ENCODE measurements at regions not wholly inside any gene's neighbourhood (a gene's known extent, or its start where the extent isn't known, plus 50 kb on each side); places are given as distances from the start of the nearest gene placed in this dataset.

DNA sequence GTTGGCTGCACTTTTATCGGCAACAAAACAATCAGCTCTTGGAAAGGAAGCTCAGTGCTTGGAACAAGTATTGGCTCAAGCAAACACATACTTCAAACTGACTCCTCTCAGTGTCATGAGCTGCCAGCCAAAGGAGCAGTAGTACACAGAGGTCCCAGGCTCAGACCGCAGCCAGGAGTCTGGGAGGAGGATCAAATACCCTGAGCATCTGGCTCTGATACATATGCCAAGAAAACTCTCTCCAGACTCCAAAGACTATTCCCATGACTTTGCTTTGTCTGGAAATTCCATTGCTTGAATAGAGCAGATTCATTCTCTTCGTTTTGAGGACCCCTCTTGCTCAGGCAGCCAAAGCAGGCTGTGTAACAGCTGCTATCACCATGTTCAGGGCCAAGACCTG, 501.6 kb upstream of the PSMD7 start:
- H3K4me3 ChIP-seq (ENCODE audit: low read length) = no peak overlapping the region
- H3K27ac ChIP-seq (ENCODE audit: low read length) = no peak overlapping the region
- H3K9me3 ChIP-seq (ENCODE audit: control insufficient read depth, low read depth, low read length) = no peaks in the 10 kb centered on the region
- H3K36me3 ChIP-seq (ENCODE audit: control insufficient read depth, low read depth, low read length) = no peaks in the 10 kb centered on the region
- no peak overlapping the region for H3K9ac ChIP-seq (ENCODE audit: low read length)
- H3K4me1 ChIP-seq (ENCODE audit: control insufficient read depth, low read depth, low read length) = no peaks in the 10 kb centered on the region
- H3K27me3 ChIP-seq (ENCODE audit: control insufficient read depth, insufficient read depth, low read length) = no peaks in the 10 kb centered on the region

DNA sequence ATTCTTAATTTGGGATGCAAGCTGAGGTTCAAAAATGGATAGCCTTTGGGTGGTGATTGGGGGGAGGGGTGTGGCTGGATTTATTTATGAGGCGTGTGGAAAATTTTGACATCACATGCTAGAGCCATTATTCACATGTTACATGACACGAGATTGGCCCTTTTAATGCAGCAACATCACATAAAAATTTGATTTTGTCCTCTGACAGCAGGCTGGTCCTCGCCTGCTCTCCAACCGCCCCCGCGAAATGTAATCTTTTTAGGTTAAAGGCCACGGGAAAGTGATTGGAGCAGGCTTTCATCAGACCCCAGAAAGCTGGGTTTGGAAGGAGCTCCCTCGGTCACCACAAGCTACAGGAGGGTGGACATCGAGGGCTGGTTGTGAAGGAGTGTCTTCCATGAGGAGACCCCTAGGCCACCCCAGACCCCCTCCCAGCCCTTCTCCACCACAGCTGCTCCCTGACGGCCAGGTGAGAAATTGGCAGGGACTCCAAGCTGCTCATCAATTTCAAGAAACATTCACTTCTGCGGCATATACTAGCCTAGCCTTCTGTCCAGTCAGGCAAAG, 502.7 kb upstream of the PSMD7 start:
- Histone ChIP-seq H3K27ac (ENCODE audit: low read length) (no peak overlapping the region), H3K27me3 (ENCODE audit: control insufficient read depth, insufficient read depth, low read length) (no peaks in the 10 kb centered on the region), H3K9me3 (ENCODE audit: control insufficient read depth, low read depth, low read length) (no peaks in the 10 kb centered on the region), H3K36me3 (ENCODE audit: control insufficient read depth, low read depth, low read length) (no peaks in the 10 kb centered on the region), H3K4me1 (ENCODE audit: control insufficient read depth, low read depth, low read length) (no peaks in the 10 kb centered on the region), H3K4me3 (ENCODE audit: low read length) (no peak overlapping the region), H3K9ac (ENCODE audit: low read length) (no peak overlapping the region)

DNA sequence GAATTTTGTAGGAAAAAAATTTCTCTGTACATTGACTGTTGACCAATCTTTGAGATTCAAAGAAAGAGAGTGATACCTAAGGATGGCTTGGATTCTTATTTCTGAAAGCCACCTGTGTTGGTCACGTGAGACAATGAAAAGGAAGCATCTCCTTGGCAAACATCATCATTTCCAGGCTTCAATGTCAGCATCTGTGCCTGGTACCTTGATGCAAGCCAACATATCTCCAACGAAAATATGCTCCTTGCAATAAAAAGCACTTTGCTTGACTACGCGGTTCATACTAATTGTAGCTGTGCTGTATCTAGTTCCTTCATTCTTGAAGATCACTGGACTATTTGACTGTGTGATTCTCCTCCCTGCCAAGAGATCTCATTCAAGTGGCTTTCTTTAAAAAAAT, 503.4 kb upstream of the PSMD7 start:
- Histone ChIP-seq H3K27me3 (ENCODE audit: control insufficient read depth, insufficient read depth, low read length) (no peaks in the 10 kb centered on the region), H3K9ac (ENCODE audit: low read length) (no peak overlapping the region), H3K9me3 (ENCODE audit: control insufficient read depth, low read depth, low read length) (no peaks in the 10 kb centered on the region), H3K4me3 (ENCODE audit: low read length) (no peak overlapping the region), H3K36me3 (ENCODE audit: control insufficient read depth, low read depth, low read length) (no peaks in the 10 kb centered on the region), H3K27ac (ENCODE audit: low read length) (no peak overlapping the region), H3K4me1 (ENCODE audit: control insufficient read depth, low read depth, low read length) (no peaks in the 10 kb centered on the region)

DNA sequence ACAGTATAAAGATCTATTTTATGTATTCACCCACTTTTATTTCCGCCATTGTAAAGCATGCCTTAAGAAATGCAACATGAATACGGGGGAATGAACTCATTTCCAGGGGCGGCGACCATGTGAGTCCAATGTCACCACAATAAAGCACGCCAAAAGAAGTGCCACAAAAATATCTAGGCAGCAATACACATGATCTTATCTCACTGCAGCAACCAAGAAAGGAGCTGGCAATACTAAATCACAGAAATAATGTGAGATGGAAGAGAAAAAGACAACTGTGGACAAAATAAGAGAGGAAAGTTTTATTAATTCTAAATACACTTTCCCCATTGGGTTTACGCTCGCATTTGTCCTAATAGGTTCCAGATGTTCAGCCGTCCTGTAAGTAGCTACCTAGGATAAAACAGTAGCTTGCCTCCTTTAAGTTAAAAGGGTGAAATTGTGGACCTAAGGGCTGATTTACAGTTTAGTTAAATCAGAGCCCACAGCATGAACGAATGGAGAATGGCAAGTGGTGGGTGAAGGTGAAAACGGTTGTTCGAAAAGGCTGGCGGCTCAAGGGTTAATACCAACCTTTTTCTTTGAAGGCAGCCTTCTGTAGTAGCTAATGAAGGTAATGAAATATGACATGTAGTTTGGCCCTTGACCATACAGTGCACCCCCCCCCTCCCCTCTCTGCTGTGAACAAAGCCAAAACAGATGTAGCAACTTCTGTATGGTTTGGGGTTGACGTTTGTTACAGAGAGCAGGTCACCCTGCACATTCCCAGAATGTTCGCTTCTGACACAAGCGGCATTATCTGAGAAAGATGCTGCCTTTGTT, 504.2 kb upstream of the PSMD7 start:
- no peaks in the 10 kb centered on the region for H3K9me3 ChIP-seq (ENCODE audit: control insufficient read depth, low read depth, low read length)
- no peaks in the 10 kb centered on the region for H3K27me3 ChIP-seq (ENCODE audit: control insufficient read depth, insufficient read depth, low read length)
- H3K9ac ChIP-seq (ENCODE audit: low read length) = no peak overlapping the region
- H3K36me3 ChIP-seq (ENCODE audit: control insufficient read depth, low read depth, low read length) = no peaks in the 10 kb centered on the region
- no peak overlapping the region for H3K4me3 ChIP-seq (ENCODE audit: low read length)
- no peak overlapping the region for H3K27ac ChIP-seq (ENCODE audit: low read length)
- H3K4me1 ChIP-seq (ENCODE audit: control insufficient read depth, low read depth, low read length) = no peaks in the 10 kb centered on the region

DNA sequence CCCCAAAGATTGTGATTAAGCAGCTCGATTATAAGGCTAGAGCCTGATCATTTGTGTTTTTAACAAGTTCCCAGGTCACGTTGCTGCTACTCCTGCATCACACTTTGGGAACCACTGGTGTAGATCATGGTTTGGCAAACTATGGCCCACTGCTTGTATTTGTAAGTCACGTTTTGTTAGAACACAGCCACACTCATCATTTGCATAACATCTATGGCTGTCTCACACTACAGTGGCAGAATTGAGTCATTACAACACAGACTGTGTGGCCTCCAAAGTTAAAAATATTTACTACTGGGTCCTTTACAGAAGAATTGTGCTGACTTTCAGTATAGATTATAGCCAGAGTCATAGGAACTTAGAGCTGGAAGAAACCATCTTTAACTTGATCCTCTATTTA, 515.3 kb upstream of the PSMD7 start:
- no peak overlapping the region for H3K4me3 ChIP-seq (ENCODE audit: low read length)
- no peaks in the 10 kb centered on the region for H3K4me1 ChIP-seq (ENCODE audit: control insufficient read depth, low read depth, low read length)
- H3K9ac ChIP-seq (ENCODE audit: low read length) = no peak overlapping the region
- no peaks in the 10 kb centered on the region for H3K36me3 ChIP-seq (ENCODE audit: control insufficient read depth, low read depth, low read length)
- no peaks in the 10 kb centered on the region for H3K27me3 ChIP-seq (ENCODE audit: control insufficient read depth, insufficient read depth, low read length)
- H3K27ac ChIP-seq (ENCODE audit: low read length) = no peak overlapping the region
- peaks cover 3% of the 10 kb centered on the region for H3K9me3 ChIP-seq (ENCODE audit: control insufficient read depth, low read depth, low read length)

DNA sequence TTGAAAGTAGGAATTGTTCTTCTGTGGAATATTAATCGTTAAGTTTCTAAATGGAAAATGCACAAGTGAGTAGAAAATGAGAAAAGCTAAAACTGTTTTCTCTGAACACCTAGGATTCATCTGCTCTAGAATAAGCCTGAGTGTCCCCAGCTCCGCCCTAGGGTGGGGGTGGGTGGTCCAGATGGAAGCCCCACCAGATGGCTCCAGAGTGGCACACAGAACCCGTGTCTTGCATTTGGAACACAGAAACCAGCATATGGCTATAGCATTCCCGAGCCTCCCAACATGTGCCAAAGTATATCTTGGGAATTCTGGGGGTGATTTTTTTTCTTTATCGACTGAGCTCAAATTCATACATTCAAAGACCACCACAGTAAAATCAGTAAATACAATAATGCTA, 517.7 kb upstream of the PSMD7 start:
- H3K27me3 ChIP-seq (ENCODE audit: control insufficient read depth, insufficient read depth, low read length) = no peaks in the 10 kb centered on the region
- H3K4me3 ChIP-seq (ENCODE audit: low read length) = no peak overlapping the region
- H3K36me3 ChIP-seq (ENCODE audit: control insufficient read depth, low read depth, low read length) = no peaks in the 10 kb centered on the region
- no peaks in the 10 kb centered on the region for H3K4me1 ChIP-seq (ENCODE audit: control insufficient read depth, low read depth, low read length)
- H3K9me3 ChIP-seq (ENCODE audit: control insufficient read depth, low read depth, low read length) = no peaks in the 10 kb centered on the region
- no peak overlapping the region for H3K9ac ChIP-seq (ENCODE audit: low read length)
- no peak overlapping the region for H3K27ac ChIP-seq (ENCODE audit: low read length)

DNA sequence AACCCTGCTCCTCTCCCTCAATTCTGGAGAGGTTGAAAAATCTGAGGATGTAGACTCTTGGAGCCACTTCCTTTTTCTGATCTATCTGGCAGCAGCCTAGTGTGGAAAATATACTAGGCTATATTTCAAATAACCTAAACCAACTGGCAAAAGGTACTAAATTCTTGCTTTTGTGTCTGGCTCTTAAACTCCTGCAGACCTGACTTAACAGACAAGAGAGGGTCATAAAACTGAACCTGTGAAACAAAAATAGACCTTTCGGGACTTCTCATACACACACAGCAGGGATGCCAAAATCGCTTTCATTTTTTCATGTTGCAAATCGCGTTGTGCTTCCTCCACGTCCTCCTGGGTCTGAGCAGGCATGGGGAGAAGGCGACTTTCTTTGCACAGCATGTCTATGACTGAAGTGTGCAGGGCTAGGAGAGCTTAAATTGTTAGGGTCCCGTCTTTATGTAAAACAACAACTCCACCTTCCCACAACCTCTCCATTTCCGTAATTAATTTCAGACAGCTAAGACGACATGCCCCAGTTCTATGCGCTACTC, 520.7 kb upstream of the PSMD7 start:
- Histone ChIP-seq H3K4me1 (ENCODE audit: control insufficient read depth, low read depth, low read length) (no peaks in the 10 kb centered on the region), H3K9ac (ENCODE audit: low read length) (no peak overlapping the region), H3K4me3 (ENCODE audit: low read length) (no peak overlapping the region), H3K27ac (ENCODE audit: low read length) (no peak overlapping the region), H3K36me3 (ENCODE audit: control insufficient read depth, low read depth, low read length) (no peaks in the 10 kb centered on the region), H3K9me3 (ENCODE audit: control insufficient read depth, low read depth, low read length) (no peaks in the 10 kb centered on the region), H3K27me3 (ENCODE audit: control insufficient read depth, insufficient read depth, low read length) (no peaks in the 10 kb centered on the region)

DNA sequence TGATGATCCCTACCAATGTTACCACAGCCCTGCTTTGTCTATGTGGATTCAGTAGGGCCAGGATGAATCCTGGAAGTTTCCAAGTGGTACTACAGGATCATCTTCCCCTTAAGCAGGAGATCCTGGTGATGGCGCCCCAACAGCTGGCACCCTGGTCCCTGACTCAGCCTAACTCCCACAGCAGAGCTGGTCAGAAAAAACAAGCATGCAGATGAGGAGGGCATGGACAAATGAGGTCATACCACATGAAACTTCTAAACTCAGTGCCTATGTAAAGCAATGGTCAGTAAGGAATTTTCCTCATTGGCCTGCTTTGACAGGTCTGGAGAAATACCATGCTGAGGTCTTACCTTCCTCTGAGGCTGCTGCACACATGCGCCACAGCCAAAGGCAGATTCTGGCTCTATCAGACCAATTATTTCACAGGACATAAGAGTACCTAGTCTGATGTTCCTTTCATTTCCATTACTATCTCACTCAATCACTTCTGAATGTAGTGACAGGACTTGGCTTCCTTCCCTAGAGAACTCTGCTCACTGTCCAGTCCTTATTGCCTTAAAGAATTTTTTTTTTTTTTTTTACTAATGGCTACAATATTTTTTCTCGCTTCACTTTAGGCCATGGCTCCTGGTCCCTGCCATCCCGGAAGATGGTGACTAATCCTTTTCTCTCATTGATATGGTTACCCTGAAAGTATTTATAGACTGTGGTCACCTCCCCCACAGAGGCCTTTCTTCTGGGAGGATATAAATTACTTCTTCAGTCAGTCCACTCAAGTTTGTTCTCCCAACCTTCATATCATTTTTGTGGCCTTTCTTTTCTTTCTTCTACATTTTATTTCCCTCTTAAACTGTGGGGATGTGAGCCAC, 525.2 kb upstream of the PSMD7 start:
- Histone ChIP-seq H3K9me3 (ENCODE audit: control insufficient read depth, low read depth, low read length) (no peaks in the 10 kb centered on the region), H3K9ac (ENCODE audit: low read length) (no peak overlapping the region), H3K4me1 (ENCODE audit: control insufficient read depth, low read depth, low read length) (no peaks in the 10 kb centered on the region), H3K27me3 (ENCODE audit: control insufficient read depth, insufficient read depth, low read length) (no peaks in the 10 kb centered on the region), H3K4me3 (ENCODE audit: low read length) (no peak overlapping the region), H3K27ac (ENCODE audit: low read length) (no peak overlapping the region), H3K36me3 (ENCODE audit: control insufficient read depth, low read depth, low read length) (no peaks in the 10 kb centered on the region)

DNA sequence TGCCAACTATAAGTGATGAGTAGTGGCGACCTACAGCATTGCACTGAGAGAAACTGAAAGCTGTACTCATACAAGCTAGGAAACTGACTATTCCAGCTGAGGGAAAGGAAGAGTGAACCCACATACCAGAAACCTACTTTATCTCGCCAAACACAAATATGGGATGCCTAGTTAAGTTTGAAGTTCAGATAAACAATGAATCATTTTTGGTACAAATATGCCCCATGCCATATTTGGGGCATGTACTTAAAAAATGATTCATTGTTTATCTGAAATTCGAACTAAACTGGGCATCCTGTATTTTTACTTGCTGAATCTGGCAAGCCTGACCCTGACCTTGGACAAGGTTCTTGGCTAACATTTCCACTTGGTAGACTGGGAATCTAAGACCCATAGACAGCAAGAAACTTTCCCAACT, 527.8 kb upstream of the PSMD7 start:
- H3K27ac ChIP-seq (ENCODE audit: low read length) = no peak overlapping the region
- H3K9ac ChIP-seq (ENCODE audit: low read length) = no peak overlapping the region
- H3K9me3 ChIP-seq (ENCODE audit: control insufficient read depth, low read depth, low read length) = no peaks in the 10 kb centered on the region
- no peaks in the 10 kb centered on the region for H3K36me3 ChIP-seq (ENCODE audit: control insufficient read depth, low read depth, low read length)
- no peak overlapping the region for H3K4me3 ChIP-seq (ENCODE audit: low read length)
- no peaks in the 10 kb centered on the region for H3K27me3 ChIP-seq (ENCODE audit: control insufficient read depth, insufficient read depth, low read length)
- H3K4me1 ChIP-seq (ENCODE audit: control insufficient read depth, low read depth, low read length) = no peaks in the 10 kb centered on the region

DNA sequence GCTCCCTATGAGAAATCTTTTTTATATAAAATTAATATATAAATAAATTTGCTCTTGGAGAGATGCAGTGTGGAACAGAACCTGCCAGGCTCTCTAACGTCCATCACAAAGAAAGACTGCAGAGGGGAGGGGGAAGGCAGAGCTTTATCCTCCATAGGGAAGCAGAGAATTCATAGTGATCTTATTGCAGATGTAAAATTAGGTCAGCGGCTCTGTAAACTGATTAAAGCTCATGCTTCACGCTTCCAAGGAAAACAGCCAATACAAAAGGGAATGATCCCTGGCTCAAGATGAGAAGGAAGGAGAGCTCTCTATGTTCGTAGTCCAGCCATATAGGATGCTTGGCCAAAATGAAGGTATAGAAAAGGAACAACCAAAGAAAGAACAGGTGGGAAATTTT, 532.3 kb upstream of the PSMD7 start:
- Histone ChIP-seq H3K27me3 (ENCODE audit: control insufficient read depth, insufficient read depth, low read length) (no peaks in the 10 kb centered on the region), H3K4me3 (ENCODE audit: low read length) (no peak overlapping the region), H3K27ac (ENCODE audit: low read length) (no peak overlapping the region), H3K4me1 (ENCODE audit: control insufficient read depth, low read depth, low read length) (no peaks in the 10 kb centered on the region), H3K9me3 (ENCODE audit: control insufficient read depth, low read depth, low read length) (peaks cover 3% of the 10 kb centered on the region), H3K36me3 (ENCODE audit: control insufficient read depth, low read depth, low read length) (no peaks in the 10 kb centered on the region), H3K9ac (ENCODE audit: low read length) (no peak overlapping the region)

DNA sequence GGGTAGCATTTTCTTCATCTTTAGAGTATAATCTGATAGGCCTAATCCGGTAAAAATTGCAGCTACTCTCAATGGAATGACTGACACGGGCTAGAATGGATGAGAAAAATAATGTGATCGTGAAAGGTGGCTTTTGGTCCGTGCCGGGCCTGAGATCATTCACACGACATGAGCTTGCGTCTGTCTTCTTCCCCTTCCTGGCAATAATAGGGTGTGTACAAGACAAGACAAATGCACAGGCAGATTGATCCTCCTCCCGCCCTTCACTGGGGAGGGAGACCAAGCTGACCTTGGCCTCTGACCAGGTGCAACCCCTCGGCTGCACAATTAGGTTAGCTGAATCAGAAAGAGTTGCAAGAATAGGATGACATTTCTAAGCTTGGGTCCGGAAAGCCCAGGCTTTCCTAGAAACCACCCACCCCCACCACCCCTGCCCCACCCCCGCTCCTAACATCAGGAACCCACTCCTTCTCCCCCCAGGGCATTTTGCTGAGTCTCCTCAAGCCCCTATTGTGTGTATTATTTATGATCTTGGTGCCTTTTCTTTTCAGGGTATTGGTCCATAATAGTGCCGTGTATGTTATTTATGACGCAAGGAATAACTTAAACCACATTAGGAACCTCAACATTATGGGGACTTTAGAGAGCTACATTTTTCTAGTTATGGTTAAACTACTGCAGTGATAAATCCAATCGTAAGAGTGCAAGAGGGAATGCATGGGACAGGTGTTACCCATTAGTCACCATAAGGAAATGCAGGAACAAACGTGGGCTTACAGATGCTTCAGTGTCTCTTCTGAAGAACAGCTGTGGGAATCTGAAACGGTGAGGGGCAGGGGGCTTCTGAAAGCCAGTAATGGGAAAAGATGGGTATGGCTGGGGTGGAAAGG, 540.1 kb upstream of the PSMD7 start:
- Histone ChIP-seq H3K27me3 (ENCODE audit: control insufficient read depth, insufficient read depth, low read length) (no peaks in the 10 kb centered on the region), H3K4me3 (ENCODE audit: low read length) (no peak overlapping the region), H3K9ac (ENCODE audit: low read length) (no peak overlapping the region), H3K27ac (ENCODE audit: low read length) (no peak overlapping the region), H3K4me1 (ENCODE audit: control insufficient read depth, low read depth, low read length) (no peaks in the 10 kb centered on the region), H3K36me3 (ENCODE audit: control insufficient read depth, low read depth, low read length) (no peaks in the 10 kb centered on the region), H3K9me3 (ENCODE audit: control insufficient read depth, low read depth, low read length) (peaks cover 7% of the 10 kb centered on the region)

Measured in iPS-18a (cell line).